IMR-90 (cell line): ENCODE measurements at regions not wholly inside any gene's neighbourhood (a gene's known extent, or its start where the extent isn't known, plus 50 kb on each side); places are given as distances from the start of the nearest gene placed in this dataset.

Source experiments
- ATAC-seq: fragments of 200-7000 bp; cut with Tn5 transposase; 2 replicates; pipeline ENCODE4 v1.9.1; 2020; ENCODE audit warnings: low read depth, mild to moderate bottlenecking, moderate library complexity
- BruUV-seq: library from RNA; stranded (reverse); fragments of 400-500 nt; replicated peaks from 2 replicates; lab custom pipeline; 2021; lab: Mats Ljungman, UMichigan
- CTCF ChIA-PET: fragments of 300-600 bp; formaldehyde crosslinking; extraction: SDS; loops from one replicate; lab custom pipeline; 2021; ENCODE audit warnings: antibody characterized with exemption; lab: Yijun Ruan, JAX
- POLR2A ChIA-PET: fragments of 300-600 bp; sonication (Branson Sonifier 250); formaldehyde crosslinking; loops from one replicate; lab custom pipeline; 2022; ENCODE audit warnings: antibody characterized with exemption; ENCODE audit not compliant: unreplicated experiment; lab: Charles Lee
- DNase-seq: peaks from one replicate; pipeline ENCODE4 v3.0.0; 2013
- H2AFZ ChIP-seq: replicated peaks from 2 replicates; pipeline ENCODE3; 2013; ENCODE audit warnings: low read length, mild to moderate bottlenecking; ENCODE audit not compliant: poor library complexity
- H2AK5ac ChIP-seq: 2 replicates; pipeline ENCODE4 v1.6.1; 2013; ENCODE audit warnings: low read depth, low read length, inconsistent platforms
- H2AK9ac ChIP-seq: replicated peaks from 2 replicates; pipeline ENCODE3; 2013; ENCODE audit warnings: mild to moderate bottlenecking, low read depth, low read length, moderate library complexity; ENCODE audit not compliant: poor library complexity
- H2BK120ac ChIP-seq: 2 replicates; pipeline ENCODE4 v1.6.1; 2013; ENCODE audit warnings: low read depth, low read length, inconsistent platforms
- H2BK15ac ChIP-seq: 3 replicates; pipeline ENCODE4 v1.6.1; 2013; ENCODE audit warnings: low read depth, low read length, inconsistent platforms
- H2BK20ac ChIP-seq: 2 replicates; pipeline ENCODE4 v1.6.1; 2013; ENCODE audit warnings: low read depth, mild to moderate bottlenecking, inconsistent platforms, low read length, moderate library complexity
- H2BK5ac ChIP-seq: 2 replicates; pipeline ENCODE4 v1.6.1; 2013; ENCODE audit warnings: mild to moderate bottlenecking, low read depth, low read length, inconsistent platforms; ENCODE audit not compliant: poor library complexity, severe bottlenecking
- H3K14ac ChIP-seq: replicated peaks from 2 replicates; pipeline ENCODE4 v1.6.1; 2013; ENCODE audit warnings: low read depth, low read length, inconsistent platforms
- H3K18ac ChIP-seq: 2 replicates; pipeline ENCODE4 v1.6.1; 2013; ENCODE audit warnings: low read depth, low read length, control low read depth
- H3K23ac ChIP-seq: 2 replicates; pipeline ENCODE4 v1.6.1; 2013; ENCODE audit warnings: low read depth, low read length, inconsistent platforms
- H3K27ac ChIP-seq: 2 replicates; pipeline ENCODE4 v1.5.1; 2013; ENCODE audit warnings: mild to moderate bottlenecking, control low read depth, low read length; ENCODE audit not compliant: insufficient read depth
- H3K27me3 ChIP-seq: 2 replicates; pipeline ENCODE4 v1.6.1; 2013; ENCODE audit warnings: low read length; ENCODE audit not compliant: control insufficient read depth, insufficient read depth
- H3K36me3 ChIP-seq: 2 replicates; pipeline ENCODE4 v1.6.1; 2013; ENCODE audit warnings: low read length, mixed read lengths; ENCODE audit not compliant: control insufficient read depth, insufficient read depth
- H3K4ac ChIP-seq: 2 replicates; pipeline ENCODE4 v1.6.1; 2013; ENCODE audit warnings: low read depth, low read length, inconsistent platforms
- H3K4me1 ChIP-seq: 2 replicates; pipeline ENCODE4 v1.6.1; 2013; ENCODE audit warnings: low read length, mixed read lengths; ENCODE audit not compliant: control insufficient read depth, insufficient read depth
- H3K4me2 ChIP-seq: 2 replicates; pipeline ENCODE4 v1.6.1; 2013; ENCODE audit warnings: low read depth, mild to moderate bottlenecking, control low read depth, low read length, moderate library complexity
- H3K4me3 ChIP-seq: 2 replicates; pipeline ENCODE4 v1.5.1; 2013; ENCODE audit warnings: low read depth, mild to moderate bottlenecking, control low read depth, low read length, moderate library complexity; ENCODE audit not compliant: insufficient read depth
- H3K56ac ChIP-seq: 2 replicates; pipeline ENCODE4 v1.6.1; 2013; ENCODE audit warnings: low read length, inconsistent platforms; ENCODE audit not compliant: insufficient read depth; ENCODE audit errors: extremely low read depth
- H3K79me1 ChIP-seq, 2 experiments: 2 replicates each; pipeline ENCODE4 v1.6.1; 2013; ENCODE audit warnings: low read length in 2 of 2, inconsistent platforms in 1 of 2, low read depth in 1 of 2
- H3K9ac ChIP-seq: 2 replicates; pipeline ENCODE4 v1.6.1; 2013; ENCODE audit warnings: low read depth, low read length, control low read depth
- H3K9me1 ChIP-seq: 2 replicates; pipeline ENCODE4 v1.6.1; 2013; ENCODE audit warnings: low read length, inconsistent platforms; ENCODE audit not compliant: insufficient read depth
- H3K9me3 ChIP-seq: 2 replicates; pipeline ENCODE4 v1.6.1; 2013; ENCODE audit warnings: low read length; ENCODE audit not compliant: control insufficient read depth, insufficient read depth
- H4K20me1 ChIP-seq: 2 replicates; pipeline ENCODE4 v1.6.1; 2013; ENCODE audit warnings: low read length, inconsistent platforms; ENCODE audit not compliant: insufficient read depth
- H4K5ac ChIP-seq: 2 replicates; pipeline ENCODE4 v1.6.1; 2013; ENCODE audit warnings: mild to moderate bottlenecking, low read depth, low read length, control low read depth
- H4K8ac ChIP-seq, 2 experiments: 2 replicates each; pipeline ENCODE4 v1.6.1; 2013; ENCODE audit warnings: low read depth in 2 of 2, low read length in 2 of 2, control low read depth in 1 of 2, inconsistent platforms in 1 of 2
- H4K91ac ChIP-seq: 2 replicates; pipeline ENCODE4 v1.6.1; 2013; ENCODE audit warnings: low read depth, low read length, inconsistent platforms; ENCODE audit not compliant: insufficient read depth
- CEBPB ChIP-seq: IDR thresholded peaks from 2 replicates; pipeline ENCODE4 v1.6.1; 2012; ENCODE audit warnings: low read depth, low read length, improper control_type of control experiment
- MAZ ChIP-seq: IDR thresholded peaks from 2 replicates; pipeline ENCODE4 v1.6.1; 2012; ENCODE audit warnings: low read depth, mild to moderate bottlenecking, low read length, improper control_type of control experiment, moderate library complexity, borderline replicate concordance
- dilution Hi-C: fragments of 300-500 bp; cut with HindIII; formaldehyde crosslinking; loops from one replicate; pipeline ENCODE4 v1.14.3; 2018; ENCODE audit warnings: low sequenced_read_pairs; ENCODE audit not compliant: unreplicated experiment
- in situ Hi-C: fragments of 300-500 bp; cut with MboI; formaldehyde crosslinking; loops from 3 replicates; pipeline ENCODE4 v1.14.3; 2019; ENCODE audit warnings: low sequenced_read_pairs, inconsistent platforms, mixed read lengths
- intact Hi-C: fragments of 100-400 bp; cut with micrococcal nuclease; formaldehyde crosslinking; loops from 2 replicates; pipeline ENCODE4 v1.10.0; 2022

DNA sequence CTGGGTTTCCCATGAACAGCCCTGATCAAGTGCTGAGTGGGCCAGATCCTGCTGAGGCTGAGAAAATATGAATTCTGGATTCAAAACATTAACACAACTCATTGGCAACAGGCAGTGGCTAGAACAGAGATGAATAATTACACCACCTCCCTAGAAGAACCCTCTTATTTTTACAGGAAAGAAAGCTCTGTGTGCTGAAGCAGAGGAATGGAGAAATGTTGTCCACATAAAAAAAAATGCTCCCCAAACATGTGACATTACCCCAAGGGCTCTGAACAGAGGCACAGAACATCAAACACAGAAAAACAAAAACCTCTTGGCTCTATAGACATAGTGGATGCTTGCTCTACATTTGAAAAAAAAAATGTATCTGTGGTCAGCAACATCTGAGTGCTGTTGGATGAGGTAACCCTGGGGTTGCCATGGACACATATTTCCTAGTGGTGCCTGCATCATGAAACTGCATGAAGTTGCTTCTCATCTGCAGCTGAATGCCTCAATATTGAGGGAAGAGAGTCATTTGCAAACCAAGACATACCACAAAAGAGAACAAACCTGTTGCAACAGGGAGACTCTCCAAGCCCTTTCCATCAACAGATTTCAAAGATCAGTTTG, 98.8 kb downstream of the SNX19 start:
- Histone ChIP-seq H3K4ac (no peak overlapping the region), H3K18ac (no peak overlapping the region), H4K91ac (no peak overlapping the region), H3K23ac (no peak overlapping the region), H3K27ac (no peak overlapping the region), H3K36me3 (no peaks in the 10 kb centered on the region), H2BK5ac (no peak overlapping the region), H3K4me2 (no peak overlapping the region), H3K14ac (no peak overlapping the region), H3K79me1 (no peaks in the 10 kb centered on the region), H3K4me1 (no peaks in the 10 kb centered on the region; the same call in 1 of the 2 replicates), H3K4me3 (no peak overlapping the region), H3K9ac (no peak overlapping the region), H2BK20ac (no peak overlapping the region), H2AK9ac (no peak overlapping the region), H3K27me3 (peaks cover 43% of the 10 kb centered on the region), H2BK15ac (no peak overlapping the region), H2AFZ (no peak overlapping the region), H4K8ac (no peak overlapping the region), H4K20me1 (no peaks in the 10 kb centered on the region), H3K56ac (no peak overlapping the region), H2AK5ac (no peak overlapping the region), H3K9me3 (no peaks in the 10 kb centered on the region), H4K5ac (no peak overlapping the region), H2BK120ac (no peak overlapping the region), H3K9me1 (no peaks in the 10 kb centered on the region)
- intact Hi-C loops (no loop called here), in situ Hi-C loops (no loop called here), dilution Hi-C loops (no loop called here)
- ATAC-seq (peak; percentile 75), DNase-seq (peak; percentile 86)
- no TSS peak for BruUV-seq
- CTCF ChIA-PET = no interaction called here
- POLR2A ChIA-PET = no interaction called here
- TF ChIP-seq MAZ (no peak), CEBPB (peak; percentile 47; the same call in 1 of the 2 replicates)
